ENCODE measurements at regions not wholly inside any gene's neighbourhood (a gene's known extent, or its start where the extent isn't known, plus 50 kb on each side); places are given as distances from the start of the nearest gene placed in this dataset.

GRCh38 chr3:59518283-59519055 lies 468.6 kb upstream of the CFAP20DC start:
- Histone ChIP-seq H3K4me1 (ENCODE audit: low read depth) (no peaks in the 10 kb centered on the region), H3K9me3 (no peaks in the 10 kb centered on the region), H3K36me3 (ENCODE audit: low read depth) (no peaks in the 10 kb centered on the region), H3K4me3 (no peak overlapping the region)
- DNase-seq (no peak), ATAC-seq (no peak)
- intact Hi-C loops (cut with DNase I, micrococcal nuclease), result no loop called here
- no peak for TF ChIP-seq CTCF (IDR thresholded peaks at IDR 0.05)

GRCh38 chr3:59517388-59517787 lies 467.6 kb upstream of the CFAP20DC start:
- H3K36me3 ChIP-seq (ENCODE audit: low read depth), result no peaks in the 10 kb centered on the region
- H3K9me3 ChIP-seq, result no peaks in the 10 kb centered on the region
- no peak for TF ChIP-seq CTCF (IDR thresholded peaks at IDR 0.05)
- no peak for DNase-seq
- no peaks in the 10 kb centered on the region for H3K4me1 ChIP-seq (ENCODE audit: low read depth)
- no peak for ATAC-seq
- H3K4me3 ChIP-seq, result no peak overlapping the region
- intact Hi-C loops (cut with DNase I, micrococcal nuclease), result no loop called here

DNA sequence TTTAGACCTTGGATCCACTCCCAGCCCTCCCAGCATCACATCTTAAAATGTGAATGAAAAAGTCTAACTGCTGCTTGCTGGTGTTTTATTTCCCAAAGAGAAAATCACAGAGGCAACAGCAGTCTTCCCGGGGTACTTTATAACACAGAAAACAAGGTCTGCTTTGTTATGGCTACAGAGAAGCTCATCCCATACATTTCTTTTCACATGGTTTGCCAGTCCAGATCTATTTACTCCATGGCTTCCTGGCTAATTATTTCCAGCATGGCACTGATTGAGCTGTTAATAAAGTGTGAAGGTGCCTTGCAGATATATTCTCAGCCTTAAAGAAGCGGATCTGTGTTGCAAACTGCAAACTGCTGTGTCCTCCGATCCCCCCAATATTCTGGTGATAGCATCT lies 466.1 kb upstream of the CFAP20DC start:
- no peak for DNase-seq
- H3K36me3 ChIP-seq (ENCODE audit: low read depth), result no peaks in the 10 kb centered on the region
- no peak for ATAC-seq
- no peak for TF ChIP-seq CTCF (IDR thresholded peaks at IDR 0.05)
- no peak overlapping the region for H3K4me3 ChIP-seq
- H3K4me1 ChIP-seq (ENCODE audit: low read depth), result no peaks in the 10 kb centered on the region
- no peaks in the 10 kb centered on the region for H3K9me3 ChIP-seq
- intact Hi-C loops (cut with DNase I, micrococcal nuclease), result no loop called here

- TF ChIP-seq CTCF (IDR thresholded peaks at IDR 0.05), result no peak
- Histone ChIP-seq H3K4me1 (ENCODE audit: low read depth) (no peaks in the 10 kb centered on the region), H3K9me3 (no peaks in the 10 kb centered on the region), H3K36me3 (ENCODE audit: low read depth) (no peaks in the 10 kb centered on the region), H3K4me3 (no peak overlapping the region)
- intact Hi-C loops (cut with DNase I, micrococcal nuclease), result no loop called here
- ATAC-seq (no peak), DNase-seq (no peak)
These were observed 465.1 kb upstream of the CFAP20DC start for GRCh38 chr3:59514865-59515482.

GRCh38 chr3:59513570-59513969 lies 463.7 kb upstream of the CFAP20DC start:
- no peaks in the 10 kb centered on the region for H3K9me3 ChIP-seq
- TF ChIP-seq CTCF (IDR thresholded peaks at IDR 0.05), result no peak
- intact Hi-C loops (cut with DNase I, micrococcal nuclease), result no loop called here
- no peaks in the 10 kb centered on the region for H3K4me1 ChIP-seq (ENCODE audit: low read depth)
- no peak overlapping the region for H3K4me3 ChIP-seq
- ATAC-seq (no peak), DNase-seq (no peak)
- no peaks in the 10 kb centered on the region for H3K36me3 ChIP-seq (ENCODE audit: low read depth)

Measured in mucosa of descending colon (tissue), 3 donors.